GM12878 (cell line): ENCODE measurements at regions not wholly inside any gene's neighbourhood (a gene's known extent, or its start where the extent isn't known, plus 50 kb on each side); places are given as distances from the start of the nearest gene placed in this dataset.

Source experiments
- ATAC-seq: fragments of 200-7000 bp; cut with Tn5 transposase; 3 replicates; pipeline ENCODE4 v1.9.1; 2020; ENCODE audit warnings: mild to moderate bottlenecking, moderate library complexity
- BruUV-seq: library from RNA; stranded (reverse); fragments of 400-500 nt; replicated peaks from 2 replicates; lab custom pipeline; 2021; lab: Mats Ljungman, UMichigan
- CTCF ChIA-PET: fragments of 300-600 bp; sonication (Branson Sonifier 250); formaldehyde crosslinking; extraction: SDS; loops from one replicate; lab custom pipeline; 2021; ENCODE audit warnings: inconsistent platforms; lab: Yijun Ruan, JAX
- POLR2A ChIA-PET: fragments of 350-600 bp; formaldehyde crosslinking; extraction: SDS; loops from one replicate; lab custom pipeline; 2021; ENCODE audit warnings: inconsistent platforms; lab: Charles Lee
- RAD21 ChIA-PET: fragments of 300-600 bp; sonication (Branson Sonifier 250); formaldehyde crosslinking; loops from one replicate; lab custom pipeline; 2023; ENCODE audit warnings: antibody characterized with exemption; ENCODE audit not compliant: unreplicated experiment; lab: Charles Lee
- SMC1A ChIA-PET: fragments of 300-600 bp; sonication (Branson Sonifier 250); formaldehyde crosslinking; loops from one replicate; lab custom pipeline; 2023; ENCODE audit not compliant: unreplicated experiment, uncharacterized antibody; lab: Charles Lee
- DNase-seq: peaks from one replicate; pipeline ENCODE4 v3.0.0-alpha.2; 2011; ENCODE audit warnings: low read depth, low spot score
- FAIRE-seq: peaks from 3 replicates; lab custom pipeline; 2011; peaks lifted over from hg19 to GRCh38; lab: Jason Lieb, UNC
- H2AFZ ChIP-seq: 2 replicates; pipeline ENCODE4 v1.6.0; 2011; ENCODE audit warnings: low read depth, low read length, control low read depth; ENCODE audit not compliant: control insufficient read depth
- H3K27ac ChIP-seq: 2 replicates; pipeline ENCODE4 v1.5.1; 2011; ENCODE audit warnings: control low read depth; ENCODE audit not compliant: control insufficient read depth, insufficient read depth
- H3K27me3 ChIP-seq, 2 experiments: replicated peaks in 1 of 2; 2 replicates each; pipeline versions ENCODE4 v1.6.0 to v1.6.1; 2011; ENCODE audit warnings: low read length in 1 of 2; ENCODE audit not compliant: control insufficient read depth in 2 of 2, insufficient read depth in 2 of 2
- H3K36me3 ChIP-seq, 2 experiments: 2 replicates each; pipeline ENCODE4 v1.5.1; 2011; ENCODE audit warnings: low read length in 1 of 2; ENCODE audit not compliant: control insufficient read depth in 2 of 2, insufficient read depth in 2 of 2
- H3K4me1 ChIP-seq: 2 replicates; pipeline ENCODE4 v1.6.1; 2011; ENCODE audit warnings: mild to moderate bottlenecking, low read length, moderate library complexity, mixed read lengths; ENCODE audit not compliant: control insufficient read depth, insufficient read depth
- H3K4me2 ChIP-seq: 2 replicates; pipeline ENCODE4 v1.6.0; 2011; ENCODE audit warnings: control low read depth; ENCODE audit not compliant: control insufficient read depth, insufficient read depth
- H3K4me3 ChIP-seq: fragments of 200-600 bp; sonication (generic); 2 replicates; pipeline ENCODE4 v1.5.1; 2016
- H3K79me2 ChIP-seq: 2 replicates; pipeline ENCODE4 v1.6.0; 2011; ENCODE audit warnings: low read length; ENCODE audit not compliant: control insufficient read depth, insufficient read depth
- H3K9ac ChIP-seq: 2 replicates; pipeline ENCODE4 v1.8.0; 2011; ENCODE audit warnings: low read length, control low read depth, mixed read lengths; ENCODE audit not compliant: control insufficient read depth, insufficient read depth
- H3K9me3 ChIP-seq: replicated peaks from 3 replicates; pipeline ENCODE4 v1.5.1; 2011; ENCODE audit warnings: mild to moderate bottlenecking, low read length; ENCODE audit not compliant: control insufficient read depth, insufficient read depth
- H4K20me1 ChIP-seq: 2 replicates; pipeline ENCODE4 v1.6.0; 2011; ENCODE audit not compliant: control insufficient read depth, insufficient read depth
- CHD4 ChIP-seq: fragments of 200-600 bp; sonication (generic); IDR thresholded peaks from 2 replicates; pipeline ENCODE4 v1.6.1; 2016; ENCODE audit warnings: mild to moderate bottlenecking
- KAT2A ChIP-seq: conservative IDR thresholded peaks from 2 replicates; pipeline ENCODE4 v1.6.1; 2011; ENCODE audit warnings: low read depth, low read length; ENCODE audit not compliant: control insufficient read depth
- MYB ChIP-seq: fragments of 150-350 bp; IDR thresholded peaks from 2 replicates; pipeline ENCODE4 v1.6.1; 2014; ENCODE audit warnings: mild to moderate bottlenecking, low read depth, low read length, borderline replicate concordance
- NBN ChIP-seq: fragments of 450-650 bp; IDR thresholded peaks from 2 replicates; pipeline ENCODE4 v1.6.1; 2016
- NFIC ChIP-seq: IDR thresholded peaks from 2 replicates; pipeline ENCODE4 v1.6.1; 2012; ENCODE audit warnings: low read depth, mild to moderate bottlenecking, inconsistent platforms, low read length, moderate library complexity
- NFXL1 ChIP-seq: fragments of 450-650 bp; IDR thresholded peaks from 2 replicates; pipeline ENCODE4 v1.6.1; 2017; ENCODE audit warnings: antibody characterized with exemption, mild to moderate bottlenecking, borderline replicate concordance
- NR2C2 ChIP-seq: IDR thresholded peaks from 2 replicates; pipeline ENCODE4 v1.6.1; 2011; ENCODE audit warnings: borderline replicate concordance, low read depth; ENCODE audit not compliant: control insufficient read depth, insufficient read length
- SP1 ChIP-seq: IDR thresholded peaks from one replicate; pipeline ENCODE4 v1.6.1; 2011; ENCODE audit warnings: low read depth, low read length
- SPI1 ChIP-seq: IDR thresholded peaks from 2 replicates; pipeline ENCODE4 v1.6.1; 2011; ENCODE audit warnings: low read depth, mild to moderate bottlenecking, low read length, moderate library complexity, borderline replicate concordance; ENCODE audit not compliant: insufficient read depth
- TAF1 ChIP-seq: IDR thresholded peaks from 2 replicates; pipeline ENCODE4 v1.6.1; 2011; ENCODE audit warnings: mild to moderate bottlenecking, low read depth, low read length, borderline replicate concordance
- TCF3 ChIP-seq: IDR thresholded peaks from 2 replicates; pipeline ENCODE4 v1.6.1; 2012; ENCODE audit warnings: low read depth, mild to moderate bottlenecking, low read length, borderline replicate concordance; ENCODE audit not compliant: insufficient read depth
- ZSCAN29 ChIP-seq: fragments of 450-650 bp; IDR thresholded peaks from 2 replicates; pipeline ENCODE4 v1.6.1; 2017; ENCODE audit warnings: mild to moderate bottlenecking, moderate library complexity
- WGBS: methylation state at CpG from one replicate; pipeline ENCODE4 v1.1.6; 2016; ENCODE audit warnings: low lambda C conversion rate; ENCODE audit not compliant: insufficient replicate concordance, insufficient coverage; ENCODE audit errors: missing lambda C conversion rate; 5-methylcytosine and 5-hydroxymethylcytosine counted together
- in situ Hi-C: fragments of 300-500 bp; cut with MboI; formaldehyde crosslinking; loops from 9 replicates; pipeline ENCODE4 v1.14.3; 2018; ENCODE audit warnings: mixed read lengths
- intact Hi-C: fragments of 100-400 bp; cut with micrococcal nuclease; formaldehyde crosslinking; loops from one replicate; pipeline ENCODE4 v1.14.2; 2022; ENCODE audit not compliant: unreplicated experiment
- TF ChIP-seq, protein P1 (sequence below): IDR thresholded peaks from 2 replicates; pipeline ENCODE4 v1.6.1; 2012; ENCODE audit warnings: low read depth, low read length, improper control_type of control experiment
- TF ChIP-seq, protein P2 (sequence below): fragments of 450-650 bp; IDR thresholded peaks from 2 replicates; pipeline ENCODE4 v1.6.1; 2017; ENCODE audit warnings: mild to moderate bottlenecking

DNA sequence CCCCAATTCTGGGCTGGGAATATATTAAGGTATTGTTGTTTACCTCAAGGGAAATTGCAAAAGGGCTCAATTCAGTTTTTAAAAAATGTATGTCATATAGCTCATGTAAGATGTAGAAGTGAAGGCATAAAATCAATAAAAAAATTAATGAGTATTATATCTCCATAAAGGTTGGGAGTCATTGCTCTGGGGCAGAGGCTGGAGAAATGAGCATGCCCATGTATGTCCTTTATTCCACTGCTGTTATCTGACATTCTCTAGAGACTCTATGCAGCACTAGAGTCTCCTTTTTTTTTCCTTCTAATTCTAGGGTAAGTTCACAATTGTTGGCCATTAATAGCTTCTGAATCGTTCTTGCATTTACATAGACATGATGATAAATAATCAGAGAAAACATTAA lies 394.8 kb downstream of the KLF12 start:
- no peaks in the 10 kb centered on the region for H3K9me3 ChIP-seq
- H3K27ac ChIP-seq: no peak overlapping the region
- H3K36me3 ChIP-seq: no peaks in the 10 kb centered on the region
- WGBS: 70% methylated on average over 1 of the region's 1 CpG
- RAD21 ChIA-PET: no interaction called here
- H3K4me1 ChIP-seq: no peaks in the 10 kb centered on the region
- H3K79me2 ChIP-seq: no peaks in the 10 kb centered on the region
- H4K20me1 ChIP-seq: no peaks in the 10 kb centered on the region
- intact Hi-C loops (no loop called here), in situ Hi-C loops (no loop called here)
- TF ChIP-seq SP1: no peak
- no peak for TF ChIP-seq CHD4
- no peak for TF ChIP-seq NR2C2
- TF ChIP-seq, protein P1, sequence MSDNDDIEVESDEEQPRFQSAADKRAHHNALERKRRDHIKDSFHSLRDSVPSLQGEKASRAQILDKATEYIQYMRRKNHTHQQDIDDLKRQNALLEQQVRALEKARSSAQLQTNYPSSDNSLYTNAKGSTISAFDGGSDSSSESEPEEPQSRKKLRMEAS: no peak
- no peak for TF ChIP-seq TCF3
- no peak for TF ChIP-seq ZSCAN29
- DNase-seq (no peak), FAIRE-seq (no peak), ATAC-seq (no peak)
- SMC1A ChIA-PET: interaction anchor here (1.3 to 1.6 kb wide), 2 partner anchors 10 to 28 kb away, joined by 3 to 6 read pairs; no protein-coding TSS in a partner anchor
- H3K4me3 ChIP-seq: no peak overlapping the region
- CTCF ChIA-PET: interaction anchor here (1.1 kb wide), 1 partner anchor 28 kb away, joined by 4 read pairs; no protein-coding TSS in a partner anchor
- H3K4me2 ChIP-seq: no peak overlapping the region
- BruUV-seq: no TSS peak
- no peaks in the 10 kb centered on the region for H3K27me3 ChIP-seq
- H2AFZ ChIP-seq: no peak overlapping the region
- H3K9ac ChIP-seq: no peak overlapping the region
- POLR2A ChIA-PET: no interaction called here

DNA sequence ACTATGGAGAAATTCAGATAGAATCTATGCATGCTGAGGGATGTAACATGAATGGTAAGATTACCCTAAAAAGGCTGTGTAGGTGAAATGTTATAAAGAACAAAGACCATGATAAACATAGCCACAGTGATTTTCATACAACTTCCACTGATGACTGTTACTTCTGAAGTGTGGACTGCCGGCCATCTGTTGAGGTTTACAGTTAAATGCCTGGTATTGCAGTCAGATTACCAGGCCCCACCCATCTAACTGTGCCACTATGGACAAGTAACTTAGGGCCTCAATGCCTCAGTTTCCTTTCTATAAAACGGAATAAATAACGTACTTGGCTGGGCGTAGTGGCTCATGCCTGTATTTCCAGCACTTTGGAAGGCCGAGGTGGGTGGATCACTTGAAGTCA lies 395.6 kb downstream of the KLF12 start:
- Histone ChIP-seq H2AFZ (no peak overlapping the region), H3K36me3 (no peaks in the 10 kb centered on the region), H3K27me3 (no peaks in the 10 kb centered on the region), H4K20me1 (no peaks in the 10 kb centered on the region), H3K27ac (no peak overlapping the region), H3K4me3 (no peak overlapping the region), H3K4me1 (no peaks in the 10 kb centered on the region), H3K4me2 (no peak overlapping the region), H3K79me2 (no peaks in the 10 kb centered on the region), H3K9me3 (no peaks in the 10 kb centered on the region)
- no TSS peak for BruUV-seq
- ATAC-seq (no peak), DNase-seq (no peak), FAIRE-seq (no peak)
- RAD21 ChIA-PET: no interaction called here
- CTCF ChIA-PET: no interaction called here
- POLR2A ChIA-PET: no interaction called here
- intact Hi-C loops (no loop called here), in situ Hi-C loops (no loop called here)
- 98% methylated on average over 5 of the region's 5 CpGs for WGBS
- SMC1A ChIA-PET: interaction anchor here (1.3 to 1.6 kb wide), 2 partner anchors 11 to 29 kb away, joined by 3 to 6 read pairs; no protein-coding TSS in a partner anchor
- TF ChIP-seq, protein P2, sequence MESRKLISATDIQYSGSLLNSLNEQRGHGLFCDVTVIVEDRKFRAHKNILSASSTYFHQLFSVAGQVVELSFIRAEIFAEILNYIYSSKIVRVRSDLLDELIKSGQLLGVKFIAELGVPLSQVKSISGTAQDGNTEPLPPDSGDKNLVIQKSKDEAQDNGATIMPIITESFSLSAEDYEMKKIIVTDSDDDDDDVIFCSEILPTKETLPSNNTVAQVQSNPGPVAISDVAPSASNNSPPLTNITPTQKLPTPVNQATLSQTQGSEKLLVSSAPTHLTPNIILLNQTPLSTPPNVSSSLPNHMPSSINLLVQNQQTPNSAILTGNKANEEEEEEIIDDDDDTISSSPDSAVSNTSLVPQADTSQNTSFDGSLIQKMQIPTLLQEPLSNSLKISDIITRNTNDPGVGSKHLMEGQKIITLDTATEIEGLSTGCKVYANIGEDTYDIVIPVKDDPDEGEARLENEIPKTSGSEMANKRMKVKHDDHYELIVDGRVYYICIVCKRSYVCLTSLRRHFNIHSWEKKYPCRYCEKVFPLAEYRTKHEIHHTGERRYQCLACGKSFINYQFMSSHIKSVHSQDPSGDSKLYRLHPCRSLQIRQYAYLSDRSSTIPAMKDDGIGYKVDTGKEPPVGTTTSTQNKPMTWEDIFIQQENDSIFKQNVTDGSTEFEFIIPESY: no peak
- TF ChIP-seq SPI1 (no peak), NBN (no peak), NFIC (no peak), KAT2A (no peak), MYB (no peak), TAF1 (no peak), NFXL1 (no peak)
- TF ChIP-seq, all 136 proteins: peak for 0
- H3K9ac ChIP-seq: no peak overlapping the region
